HG03575 (cell line): ENCODE measurements at regions not wholly inside any gene's neighbourhood (a gene's known extent, or its start where the extent isn't known, plus 50 kb on each side); places are given as distances from the start of the nearest gene placed in this dataset.

ENCODE experiments used
- ATAC-seq: cut with Tn5 transposase; IDR thresholded peaks from one replicate; pipeline ENCODE4 v1.9.1; 2021; ENCODE audit not compliant: unreplicated experiment, insufficient number of reproducible peaks, low FRiP score; ENCODE audit errors: extremely low read depth

- ATAC-seq = no peak
Observed at GRCh38 chr6:134724771-134725340, 225.0 kb downstream of the ALDH8A1 start.

- ATAC-seq = no peak
Observed at GRCh38 chr6:134723081-134723871, 226.6 kb downstream of the ALDH8A1 start.

- ATAC-seq = no peak
Observed at GRCh38 chr6:134722200-134722870, 227.6 kb downstream of the ALDH8A1 start.

GRCh38 chr6:134721060-134721405 lies 228.9 kb downstream of the ALDH8A1 start:
- ATAC-seq = no peak

- no peak for ATAC-seq
Observed at GRCh38 chr6:134720353-134721059, 229.4 kb downstream of the ALDH8A1 start.

GRCh38 chr6:134719911-134720310 lies 230.0 kb downstream of the ALDH8A1 start:
- no peak for ATAC-seq

GRCh38 chr6:134719286-134719685 lies 230.6 kb downstream of the ALDH8A1 start:
- ATAC-seq = no peak

GRCh38 chr6:134714679-134715078 lies 235.2 kb downstream of the ALDH8A1 start:
- no peak for ATAC-seq

- ATAC-seq = no peak
Observed at GRCh38 chr6:134714113-134714512, 235.8 kb downstream of the ALDH8A1 start.

- ATAC-seq = no peak
Observed at GRCh38 chr6:134712311-134712710, 237.6 kb downstream of the ALDH8A1 start.

GRCh38 chr6:134708079-134708478 lies 241.8 kb downstream of the ALDH8A1 start:
- no peak for ATAC-seq

- ATAC-seq = no peak
Observed at GRCh38 chr6:134707342-134708031, 242.4 kb downstream of the ALDH8A1 start.

GRCh38 chr6:134706806-134707205 lies 243.1 kb downstream of the ALDH8A1 start:
- ATAC-seq = no peak

GRCh38 chr6:134706153-134706552 lies 243.7 kb downstream of the ALDH8A1 start:
- ATAC-seq = no peak

- no peak for ATAC-seq
Observed at GRCh38 chr6:134703206-134703605, 246.7 kb downstream of the ALDH8A1 start.

GRCh38 chr6:134702279-134702678 lies 247.6 kb downstream of the ALDH8A1 start:
- no peak for ATAC-seq

- no peak for ATAC-seq
Observed at GRCh38 chr6:134701301-134701700, 248.6 kb downstream of the ALDH8A1 start.

GRCh38 chr6:134698228-134698627 lies 251.7 kb downstream of the ALDH8A1 start:
- ATAC-seq = no peak

- no peak for ATAC-seq
Observed at GRCh38 chr6:134692008-134692407, 257.9 kb downstream of the ALDH8A1 start.
